RWPE1 (cell line): ENCODE measurements at regions not wholly inside any gene's neighbourhood (a gene's known extent, or its start where the extent isn't known, plus 50 kb on each side); places are given as distances from the start of the nearest gene placed in this dataset.

Source experiments
- CTCF ChIA-PET: fragments of 350-600 bp; sonication (Branson Sonifier 250); formaldehyde crosslinking; extraction: SDS; loops from one replicate; lab custom pipeline; 2021; lab: Yijun Ruan, JAX
- POLR2A ChIA-PET: fragments of 400-600 bp; formaldehyde crosslinking; extraction: SDS; loops from one replicate; lab custom pipeline; 2020; ENCODE audit warnings: antibody characterized with exemption; ENCODE audit not compliant: low non-redundant PET; lab: Yijun Ruan, JAX
- DNase-seq: peaks from one replicate; pipeline ENCODE4 v3.0.0; 2012; ENCODE audit warnings: low spot score
- H3K27ac ChIP-seq: fragments of 450-650 bp; 2 replicates; pipeline ENCODE4 v1.5.1; 2017
- CTCF ChIP-seq: fragments of 450-650 bp; conservative IDR thresholded peaks from 2 replicates; pipeline ENCODE4 v1.5.1; 2017; ENCODE audit warnings: low read depth, mild to moderate bottlenecking

GRCh38 chr10:108655057-108655456 lies 1268.3 kb downstream of the XPNPEP1 start:
- DNase-seq: no peak
- CTCF ChIA-PET: no interaction called here
- TF ChIP-seq CTCF: no peak
- POLR2A ChIA-PET: no interaction called here
- no peak overlapping the region for H3K27ac ChIP-seq

GRCh38 chr10:108653531-108653930 lies 1269.8 kb downstream of the XPNPEP1 start:
- no peak for TF ChIP-seq CTCF
- CTCF ChIA-PET: no interaction called here
- POLR2A ChIA-PET: no interaction called here
- no peak for DNase-seq
- H3K27ac ChIP-seq: no peak overlapping the region

- TF ChIP-seq CTCF: no peak
- CTCF ChIA-PET: no interaction called here
These were observed 1284.3 kb downstream of the XPNPEP1 start for GRCh38 chr10:108639010-108639409.

GRCh38 chr10:108638225-108638624 lies 1285.1 kb downstream of the XPNPEP1 start:
- ChIA-PET CTCF (no interaction called here), POLR2A (no interaction called here)
- H3K27ac ChIP-seq: no peak overlapping the region
- no peak for DNase-seq
- no peak for TF ChIP-seq CTCF

More at GRCh38 chr10:108639010-108639409, 1284.3 kb downstream of the XPNPEP1 start:
- POLR2A ChIA-PET: no interaction called here
- no peak overlapping the region for H3K27ac ChIP-seq
- DNase-seq: no peak

GRCh38 chr10:108633046-108633445 lies 1290.3 kb downstream of the XPNPEP1 start:
- DNase-seq: no peak
- TF ChIP-seq CTCF: no peak
- no peak overlapping the region for H3K27ac ChIP-seq
- CTCF ChIA-PET: no interaction called here
- POLR2A ChIA-PET: no interaction called here

- no peak for DNase-seq
- no peak overlapping the region for H3K27ac ChIP-seq
- ChIA-PET CTCF (no interaction called here), POLR2A (no interaction called here)
- TF ChIP-seq CTCF: no peak
These were observed 1291.2 kb downstream of the XPNPEP1 start for GRCh38 chr10:108632144-108632543.

- TF ChIP-seq CTCF: no peak
- DNase-seq: no peak
- ChIA-PET POLR2A (no interaction called here), CTCF (no interaction called here)
- no peak overlapping the region for H3K27ac ChIP-seq
These were observed 1292.0 kb downstream of the XPNPEP1 start for GRCh38 chr10:108631332-108631731.
